ENCODE measurements at regions not wholly inside any gene's neighbourhood (a gene's known extent, or its start where the extent isn't known, plus 50 kb on each side); places are given as distances from the start of the nearest gene placed in this dataset.

DNA sequence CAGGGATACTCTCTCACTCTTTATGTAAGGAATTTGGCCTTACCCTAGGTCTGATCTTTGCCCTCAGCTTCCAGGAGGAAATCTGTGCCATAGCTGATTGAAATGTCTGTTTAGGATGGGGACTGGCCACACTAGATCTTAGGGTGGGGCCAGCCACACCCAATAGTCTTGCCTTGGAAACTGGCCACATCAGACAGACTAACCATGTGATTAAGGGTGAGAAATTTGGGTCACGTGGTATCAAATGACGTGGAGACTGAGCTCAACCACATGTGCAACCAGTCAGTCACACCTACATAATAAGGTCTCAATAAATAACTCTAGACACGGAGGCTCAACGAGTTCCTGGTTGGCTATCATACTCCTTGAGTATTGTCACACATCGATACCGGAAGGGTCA lies 113.5 kb downstream of the CNTN3 start:
- DNase-seq: no peak

DNA sequence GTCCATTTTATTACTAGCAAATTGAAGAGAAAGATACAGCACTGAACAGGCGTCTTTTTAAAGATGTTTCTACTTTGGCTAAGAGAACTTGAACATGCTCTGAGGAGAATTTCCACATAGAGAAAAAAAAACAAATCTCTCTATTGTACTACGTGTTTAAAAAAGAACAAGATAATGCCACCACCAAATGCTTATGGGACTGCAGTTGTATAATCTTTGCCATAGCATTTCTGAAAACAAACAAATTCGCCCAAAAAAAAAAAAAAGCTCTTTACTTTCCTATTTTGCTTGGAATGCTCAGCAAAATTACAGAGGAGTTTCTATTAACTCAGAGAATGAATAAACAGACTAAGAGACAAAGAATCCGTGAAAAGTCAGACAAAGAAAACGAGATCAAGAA lies 114.2 kb downstream of the CNTN3 start:
- DNase-seq: no peak

DNA sequence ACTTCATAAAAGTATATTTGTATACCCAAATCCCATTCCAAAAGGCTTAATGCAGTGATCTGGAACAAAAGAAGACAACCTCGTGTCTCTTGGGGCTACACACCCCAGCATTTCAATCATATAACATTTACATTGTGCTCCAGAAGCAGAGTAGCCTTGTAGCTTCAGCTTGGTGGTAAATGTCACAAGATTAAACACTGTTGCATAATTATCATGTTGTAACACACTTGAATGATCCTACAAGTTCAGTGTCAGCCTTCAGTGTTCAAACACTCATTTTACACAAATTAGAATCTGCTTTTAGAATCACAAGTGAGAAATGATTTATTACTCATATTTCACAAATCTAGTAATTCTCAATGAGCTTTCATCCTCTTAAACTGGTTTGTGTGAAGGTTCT lies 122.6 kb downstream of the CNTN3 start:
- no peak for DNase-seq

DNA sequence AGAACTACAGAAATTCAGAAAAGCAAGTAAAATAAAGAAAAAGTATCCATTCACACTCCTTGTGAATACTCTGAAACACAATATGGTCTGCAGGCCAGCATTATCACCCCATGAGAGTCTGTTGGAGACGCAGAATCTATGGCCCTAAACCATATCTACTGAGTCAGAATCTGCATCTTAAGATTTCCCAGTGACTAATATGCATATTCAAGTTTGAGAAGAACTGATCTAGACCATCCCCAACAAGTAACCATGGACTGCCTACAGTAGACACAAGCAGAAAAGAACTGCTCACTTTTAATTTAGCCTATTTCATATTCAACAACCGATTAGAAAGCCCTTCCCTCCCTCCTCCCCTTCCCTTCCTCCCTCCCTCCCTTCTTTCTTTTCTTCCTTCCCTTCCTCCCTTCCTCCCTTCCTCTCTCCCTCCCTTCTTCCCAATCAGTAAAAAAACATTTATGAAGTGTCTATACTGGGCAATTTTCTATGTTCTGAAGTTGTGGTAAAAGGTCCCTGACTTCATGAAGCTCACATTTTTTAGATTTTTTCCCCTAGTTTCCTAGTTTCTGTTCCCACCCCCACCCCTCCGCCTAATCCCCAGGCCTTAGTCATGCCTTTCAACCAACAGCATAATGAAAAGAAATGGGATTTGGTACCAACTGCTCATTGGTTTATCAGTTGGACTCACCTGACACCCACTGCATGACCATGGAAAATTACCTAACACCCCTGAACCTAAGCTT lies 125.2 kb downstream of the CNTN3 start:
- no peak for DNase-seq

- no peak for DNase-seq
These were observed 134.5 kb downstream of the CNTN3 start for GRCh38 chr3:74479915-74480314.

DNA sequence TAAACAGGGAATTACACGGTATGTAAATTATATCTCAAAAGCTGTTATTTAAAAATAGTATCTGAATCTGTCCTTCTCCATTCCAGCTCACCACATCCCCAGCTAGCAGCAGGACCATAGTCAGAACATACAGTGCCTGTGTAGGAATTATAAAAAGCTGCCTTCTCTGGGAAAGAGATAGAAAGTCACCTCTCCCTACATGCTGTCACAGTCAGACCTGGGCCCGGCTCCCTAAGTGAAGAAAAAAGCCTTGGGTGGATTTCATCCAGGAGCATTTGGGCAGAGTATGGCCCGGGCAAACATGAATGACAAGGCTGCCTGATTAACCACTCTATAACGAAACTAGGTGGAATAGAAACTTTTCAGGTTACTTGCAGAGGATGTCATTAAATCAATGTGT lies 144.1 kb downstream of the CNTN3 start:
- no peak for DNase-seq

GRCh38 chr3:74469713-74470112 lies 144.7 kb downstream of the CNTN3 start:
- no peak for DNase-seq

DNA sequence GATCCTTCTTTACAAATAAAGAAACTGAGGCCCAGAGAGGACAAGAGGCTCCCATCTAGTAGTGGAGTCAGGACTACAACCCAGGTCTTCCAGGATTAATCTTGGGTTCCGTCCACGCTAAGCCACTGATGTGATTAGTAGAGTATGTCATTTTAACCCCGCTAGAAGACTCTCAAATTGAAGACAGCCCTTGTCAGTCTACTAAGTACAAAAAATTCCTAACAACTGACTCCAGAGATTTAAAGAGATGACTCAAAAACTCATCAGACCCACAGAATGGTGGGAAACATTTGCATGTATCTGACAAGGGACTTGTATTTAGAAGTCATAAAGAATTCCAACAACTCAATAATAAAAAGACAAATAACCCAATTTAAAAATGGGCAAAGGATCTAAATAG lies 145.3 kb downstream of the CNTN3 start:
- no peak for DNase-seq

DNA sequence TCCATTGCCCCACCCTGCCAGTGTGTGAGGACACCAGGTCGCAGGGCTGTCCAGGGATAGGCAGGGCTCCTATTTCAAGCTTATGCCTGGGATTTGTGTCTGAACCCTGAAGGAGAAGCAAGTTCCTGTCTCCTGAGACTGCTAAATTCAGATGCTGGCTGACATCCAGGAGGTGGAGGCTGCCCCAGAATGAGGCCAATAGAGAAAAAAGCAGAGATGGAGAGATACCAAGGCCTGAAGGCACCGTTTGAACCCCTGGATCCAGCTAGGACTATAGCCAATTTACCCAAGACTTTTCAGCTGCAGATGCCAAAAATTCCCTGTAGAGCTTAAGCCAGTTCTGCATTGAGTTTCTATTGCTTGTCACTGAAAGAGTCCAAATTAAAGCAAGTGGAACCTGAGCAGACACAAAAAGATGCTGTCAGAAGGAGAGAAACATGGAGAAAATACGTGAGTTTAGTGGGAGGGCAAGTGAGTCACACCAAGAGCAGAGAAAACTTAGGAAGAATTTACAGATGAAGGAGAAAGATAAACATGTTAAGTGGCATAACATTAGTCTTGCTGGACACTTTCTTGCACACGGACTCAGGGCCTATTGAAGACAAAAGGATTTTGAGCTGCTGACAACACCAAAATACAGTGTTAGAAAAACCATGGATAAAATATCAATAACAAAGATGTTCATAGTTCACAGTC lies 148.6 kb downstream of the CNTN3 start:
- no peak for DNase-seq

DNA sequence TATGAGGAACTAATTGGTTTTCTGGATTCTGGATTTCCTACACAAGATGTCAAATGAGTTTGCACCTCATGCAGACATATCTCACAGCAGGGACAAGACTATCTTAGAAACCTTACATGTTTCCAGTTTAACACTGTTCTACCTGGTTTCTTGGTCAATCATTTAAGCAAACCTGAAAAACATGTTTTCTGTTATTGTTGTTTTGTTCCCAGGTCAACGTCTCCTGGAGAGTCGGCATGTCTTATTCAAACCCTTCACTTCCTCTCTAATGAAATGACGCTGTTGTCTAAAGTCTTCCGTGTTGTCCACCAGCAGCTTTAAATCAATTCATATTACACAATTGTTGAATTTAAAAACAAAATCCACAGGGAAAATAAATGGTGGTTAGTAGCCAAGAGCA lies 150.9 kb downstream of the CNTN3 start:
- no peak for DNase-seq

GRCh38 chr3:74456166-74456565 lies 158.3 kb downstream of the CNTN3 start:
- no peak for DNase-seq

DNA sequence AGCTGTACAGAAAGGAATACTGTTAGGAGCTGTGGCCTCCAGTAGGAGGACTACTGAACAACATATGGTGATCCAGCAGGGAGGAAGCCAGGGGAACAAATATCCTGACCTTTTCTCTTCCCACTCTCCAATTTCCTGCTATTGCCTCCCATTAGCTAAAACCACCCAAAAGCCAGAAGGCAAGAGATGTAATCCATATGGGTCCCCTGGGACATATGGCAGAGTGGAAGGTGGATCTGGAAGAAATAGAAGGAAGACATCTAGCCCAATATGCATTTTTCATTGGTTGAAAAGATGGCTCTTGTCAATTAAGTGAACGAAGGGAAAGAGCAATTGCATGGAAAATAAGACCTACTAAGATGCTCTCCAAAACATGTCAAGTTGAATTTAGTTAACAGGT lies 167.2 kb downstream of the CNTN3 start:
- DNase-seq: no peak

- no peak for DNase-seq
These were observed 168.9 kb downstream of the CNTN3 start for GRCh38 chr3:74445541-74445940.

- DNase-seq: no peak
These were observed 171.4 kb downstream of the CNTN3 start for GRCh38 chr3:74443102-74443501.

GRCh38 chr3:74442683-74443082 lies 171.8 kb downstream of the CNTN3 start:
- DNase-seq: no peak

GRCh38 chr3:74442068-74442467 lies 172.4 kb downstream of the CNTN3 start:
- DNase-seq: no peak

- no peak for DNase-seq
These were observed 178.3 kb downstream of the CNTN3 start for GRCh38 chr3:74436184-74436583.

DNA sequence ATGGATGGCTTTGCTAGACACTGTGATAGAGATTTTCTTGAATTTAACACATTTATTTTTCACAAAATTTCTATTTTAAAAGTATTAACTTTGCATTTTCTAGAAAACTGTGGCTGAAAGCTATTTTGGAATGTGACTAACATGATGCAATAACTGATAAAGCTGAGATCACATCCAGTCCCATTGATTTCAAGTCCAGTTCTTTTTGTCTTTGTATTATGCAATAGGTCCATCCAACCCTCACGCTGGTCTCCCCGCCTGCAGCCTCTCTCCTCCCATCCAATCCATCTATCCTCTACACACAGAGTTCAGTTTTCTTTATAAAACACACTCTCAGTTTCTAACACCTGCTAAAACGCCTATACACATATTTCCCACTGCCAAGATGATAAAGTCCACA lies 178.8 kb downstream of the CNTN3 start:
- no peak for DNase-seq

GRCh38 chr3:74434406-74434805 lies 180.1 kb downstream of the CNTN3 start:
- no peak for DNase-seq

GRCh38 chr3:74426571-74426970 lies 187.9 kb downstream of the CNTN3 start:
- no peak for DNase-seq

DNA sequence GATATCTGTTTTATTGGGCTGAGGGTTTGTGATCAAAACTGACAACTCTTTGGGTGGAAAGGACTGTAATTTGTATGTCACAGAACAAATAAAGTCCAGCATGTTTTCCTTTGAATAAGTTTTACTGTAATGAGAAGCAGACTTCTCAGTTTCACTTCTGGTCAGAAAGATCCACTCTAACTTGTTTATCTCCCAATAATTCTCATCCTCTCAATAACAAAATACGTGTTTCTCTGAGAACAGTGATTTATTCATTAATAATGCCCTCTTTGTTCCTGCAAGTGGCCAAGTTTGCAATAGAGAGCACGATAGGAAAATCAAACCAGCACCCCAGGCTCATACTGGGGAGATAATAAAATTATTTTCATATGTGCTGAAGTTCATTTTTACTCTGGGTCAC lies 190.6 kb downstream of the CNTN3 start:
- no peak for DNase-seq

DNA sequence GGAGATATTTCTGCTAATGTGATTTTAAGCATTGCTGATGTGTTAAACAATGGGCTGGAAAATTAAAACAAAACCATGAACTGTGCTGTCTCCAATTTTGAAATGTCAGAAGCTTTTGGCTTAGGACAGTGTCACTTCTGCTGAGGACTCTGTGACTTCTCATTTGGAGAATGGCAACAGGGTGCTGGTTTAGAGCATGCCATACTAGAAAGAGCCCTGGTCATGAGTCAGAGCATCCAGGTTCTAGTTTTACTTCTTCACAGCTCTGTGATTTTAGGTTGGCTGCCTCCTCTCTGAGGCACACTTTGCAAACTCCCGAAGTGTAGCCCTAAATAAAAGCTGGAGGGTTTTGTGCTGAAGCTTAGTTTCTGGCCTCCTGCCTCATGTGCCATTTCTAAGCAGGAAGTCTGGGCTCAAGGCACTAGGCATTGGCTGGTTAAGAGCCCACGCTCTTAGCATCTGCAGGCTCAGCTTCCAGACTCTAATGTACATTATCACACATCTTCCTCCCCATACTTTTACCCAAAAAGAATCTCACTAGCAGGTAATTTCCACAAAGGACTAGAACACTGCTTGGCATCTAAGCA lies 193.8 kb downstream of the CNTN3 start:
- DNase-seq: no peak

GRCh38 chr3:74415731-74416130 lies 198.7 kb downstream of the CNTN3 start:
- DNase-seq: no peak

- no peak for DNase-seq
These were observed 200.8 kb downstream of the CNTN3 start for GRCh38 chr3:74413547-74414241.
